Gastroesophageal sphincter (tissue), 3 donors: ENCODE measurements at regions not wholly inside any gene's neighbourhood (a gene's known extent, or its start where the extent isn't known, plus 50 kb on each side); places are given as distances from the start of the nearest gene placed in this dataset.

Experiments used
- CTCF ChIP-seq, 4 experiments: fragments of 200-600 bp in 2 of 4; fragments of 450-650 bp in 2 of 4; sonication (generic) in 1 of 4; IDR thresholded peaks; one replicate each; pipeline ENCODE4 v1.5.1; 2017 to 2019; ENCODE audit warnings: antibody characterized with exemption in 4 of 4, mild to moderate bottlenecking in 2 of 4, moderate library complexity in 2 of 4
- EP300 ChIP-seq: sonication (generic); formaldehyde crosslinking; IDR thresholded peaks from one replicate; pipeline ENCODE4 v1.6.1; 2017; ENCODE audit warnings: antibody characterized with exemption, mild to moderate bottlenecking
- POLR2A ChIP-seq, 2 donors: fragments of 450-650 bp; IDR thresholded peaks; one replicate each; pipeline ENCODE4 v1.6.1; 2017; ENCODE audit warnings: antibody characterized with exemption in 2 of 2, mild to moderate bottlenecking in 2 of 2, moderate library complexity in 1 of 2
- POLR2AphosphoS5 ChIP-seq: sonication (generic); formaldehyde crosslinking; IDR thresholded peaks from one replicate; pipeline ENCODE4 v1.6.1; 2017; ENCODE audit warnings: antibody characterized with exemption

DNA sequence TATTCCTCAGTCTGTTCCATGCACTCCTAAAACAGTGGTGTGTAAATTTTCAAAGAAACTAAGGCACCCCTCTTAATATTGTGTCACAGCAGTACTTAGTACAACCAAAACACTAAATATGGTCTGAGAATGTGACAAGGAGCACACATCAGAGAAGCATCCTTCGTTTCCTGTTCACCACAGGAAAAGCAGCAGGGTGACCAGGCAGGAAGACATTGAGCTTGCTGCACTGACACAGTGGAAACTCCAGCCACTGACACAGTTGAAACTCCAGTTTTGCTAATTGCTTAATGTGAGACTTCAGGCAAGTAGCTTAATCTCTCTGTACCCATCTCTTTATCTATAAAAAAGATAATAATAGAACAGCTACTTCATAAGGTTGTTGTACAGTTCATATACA is 353.0 kb upstream of the RORA start:
- no peak for TF ChIP-seq CTCF (IDR thresholded peaks at IDR 0.05)
- TF ChIP-seq POLR2A (IDR thresholded peaks at IDR 0.05), result no peak
- TF ChIP-seq EP300, result no peak
- no peak for TF ChIP-seq POLR2AphosphoS5
